GM03348 (cell line): ENCODE measurements at regions not wholly inside any gene's neighbourhood (a gene's known extent, or its start where the extent isn't known, plus 50 kb on each side); places are given as distances from the start of the nearest gene placed in this dataset.

Experiments
- DNase-seq: peaks from one replicate; pipeline ENCODE4 v3.0.0; 2012; ENCODE audit warnings: low spot score

- no peak for DNase-seq
Observed at GRCh38 chrX:145178268-145178667, 69.0 kb upstream of the SPANXN1 start.

GRCh38 chrX:145190801-145191389 is 56.4 kb upstream of the SPANXN1 start:
- DNase-seq = peak; percentile 9
